GM23338 (cell line): ENCODE measurements at regions not wholly inside any gene's neighbourhood (a gene's known extent, or its start where the extent isn't known, plus 50 kb on each side); places are given as distances from the start of the nearest gene placed in this dataset.

ENCODE experiments used
- ATAC-seq: fragments of 200-7000 bp; cut with Tn5 transposase; 3 replicates; pipeline ENCODE4 v1.9.1; 2020
- DNase-seq: peaks from one replicate; pipeline ENCODE4 v3.0.0-alpha.2; 2015; ENCODE audit warnings: low spot score
- H2AFZ ChIP-seq: fragments of 200-600 bp; sonication (generic); 2 replicates; pipeline ENCODE4 v1.8.0; 2016; ENCODE audit warnings: antibody characterized with exemption, mild to moderate bottlenecking, moderate library complexity
- H3F3A ChIP-seq: fragments of 200-600 bp; sonication (generic); replicated peaks from 2 replicates; pipeline ENCODE4 v1.8.0; 2017; ENCODE audit warnings: antibody characterized with exemption, mixed run types, low read depth
- H3K27ac ChIP-seq: fragments of 200-600 bp; sonication (generic); 2 replicates; pipeline ENCODE4 v1.6.1; 2016; ENCODE audit warnings: low read depth
- H3K27me3 ChIP-seq: fragments of 200-600 bp; sonication (generic); 2 replicates; pipeline ENCODE4 v1.8.0; 2016; ENCODE audit warnings: mild to moderate bottlenecking, mixed run types, moderate library complexity; ENCODE audit not compliant: insufficient read depth
- H3K36me3 ChIP-seq: fragments of 200-600 bp; sonication (generic); 2 replicates; pipeline ENCODE4 v1.8.0; 2016; ENCODE audit warnings: mild to moderate bottlenecking; ENCODE audit not compliant: insufficient read depth
- H3K4me1 ChIP-seq: fragments of 200-600 bp; sonication (generic); 2 replicates; pipeline ENCODE4 v1.8.0; 2016; ENCODE audit warnings: mild to moderate bottlenecking, moderate library complexity; ENCODE audit not compliant: insufficient read depth
- H3K4me2 ChIP-seq: fragments of 200-600 bp; sonication (generic); 2 replicates; pipeline ENCODE4 v1.7.1; 2017; ENCODE audit warnings: mixed run types
- H3K4me3 ChIP-seq: fragments of 200-600 bp; sonication (generic); 2 replicates; pipeline ENCODE4 v1.6.1; 2016; ENCODE audit warnings: mixed run types
- H3K79me2 ChIP-seq: fragments of 200-600 bp; sonication (generic); replicated peaks from 2 replicates; pipeline ENCODE4 v1.8.0; 2017; ENCODE audit warnings: mild to moderate bottlenecking; ENCODE audit not compliant: insufficient read depth
- H3K9me2 ChIP-seq: fragments of 200-600 bp; sonication (generic); 2 replicates; pipeline ENCODE4 v1.8.0; 2017; ENCODE audit not compliant: insufficient read depth
- H4K20me1 ChIP-seq: fragments of 200-600 bp; sonication (generic); replicated peaks from 2 replicates; pipeline ENCODE4 v1.8.0; 2017; ENCODE audit warnings: mild to moderate bottlenecking; ENCODE audit not compliant: insufficient read depth
- H3K27ac Mint-ChIP-seq: 2 replicates; pipeline ENCODE4 v1.8.0; 2020; ENCODE audit warnings: inconsistent platforms, mild to moderate bottlenecking, moderate library complexity, mixed read lengths
- H3K27me3 Mint-ChIP-seq: 3 replicates; pipeline ENCODE4 v1.8.0; 2022; ENCODE audit warnings: low read depth, mild to moderate bottlenecking, moderate library complexity, mixed read lengths, inconsistent platforms; ENCODE audit not compliant: insufficient read depth, poor library complexity
- H3K36me3 Mint-ChIP-seq: 3 replicates; pipeline ENCODE4 v1.8.0; 2021; ENCODE audit warnings: low read depth, mild to moderate bottlenecking, inconsistent platforms, moderate library complexity, mixed read lengths
- H3K4me1 Mint-ChIP-seq: 3 replicates; pipeline ENCODE4 v1.8.0; 2020; ENCODE audit warnings: mild to moderate bottlenecking, inconsistent platforms, mixed read lengths
- H3K4me3 Mint-ChIP-seq: 3 replicates; pipeline ENCODE4 v1.8.0; 2021; ENCODE audit warnings: moderate library complexity, mild to moderate bottlenecking, inconsistent platforms, mixed read lengths
- H3K9me3 Mint-ChIP-seq: 3 replicates; pipeline ENCODE4 v1.8.0; 2020; ENCODE audit warnings: moderate library complexity, mild to moderate bottlenecking, inconsistent platforms, mixed read lengths
- CREB1 ChIP-seq: fragments of 250-450 bp; sonication (Bioruptor Pico); IDR thresholded peaks from 2 replicates; pipeline ENCODE4 v1.5.0; 2020; ENCODE audit warnings: low read depth, mild to moderate bottlenecking, moderate library complexity
- EZH2 ChIP-seq: fragments of 200-600 bp; sonication (generic); IDR thresholded peaks from one replicate; pipeline ENCODE4 v1.8.0; 2017; ENCODE audit warnings: antibody characterized with exemption, mild to moderate bottlenecking, low read depth; ENCODE audit not compliant: unreplicated experiment
- STAT1 ChIP-seq: IDR thresholded peaks from one replicate; pipeline ENCODE4 v1.6.1; 2016; ENCODE audit warnings: antibody characterized with exemption; ENCODE audit not compliant: unreplicated experiment
- ZNF114 ChIP-seq: fragments of 250-450 bp; sonication (Bioruptor Pico); IDR thresholded peaks from 2 replicates; pipeline ENCODE4 v1.5.0; 2020; ENCODE audit warnings: mild to moderate bottlenecking, moderate library complexity
- ZNF331 ChIP-seq: fragments of 250-450 bp; sonication (Bioruptor Pico); IDR thresholded peaks from 2 replicates; pipeline ENCODE4 v1.5.0; 2020; ENCODE audit warnings: low read depth, mild to moderate bottlenecking, moderate library complexity
- TF ChIP-seq, protein P1 (sequence below): fragments of 250-450 bp; sonication (Bioruptor Pico); IDR thresholded peaks from 2 replicates; pipeline ENCODE4 v1.5.0; 2020; ENCODE audit warnings: mild to moderate bottlenecking, moderate library complexity
- TF ChIP-seq, protein P2 (sequence below): IDR thresholded peaks from 2 replicates; pipeline ENCODE4 v1.6.1; 2016; ENCODE audit warnings: antibody characterized with exemption

GRCh38 chr5:60335913-60336312 is 364.1 kb downstream of the DEPDC1B start (continued):
- TF ChIP-seq, protein P1, sequence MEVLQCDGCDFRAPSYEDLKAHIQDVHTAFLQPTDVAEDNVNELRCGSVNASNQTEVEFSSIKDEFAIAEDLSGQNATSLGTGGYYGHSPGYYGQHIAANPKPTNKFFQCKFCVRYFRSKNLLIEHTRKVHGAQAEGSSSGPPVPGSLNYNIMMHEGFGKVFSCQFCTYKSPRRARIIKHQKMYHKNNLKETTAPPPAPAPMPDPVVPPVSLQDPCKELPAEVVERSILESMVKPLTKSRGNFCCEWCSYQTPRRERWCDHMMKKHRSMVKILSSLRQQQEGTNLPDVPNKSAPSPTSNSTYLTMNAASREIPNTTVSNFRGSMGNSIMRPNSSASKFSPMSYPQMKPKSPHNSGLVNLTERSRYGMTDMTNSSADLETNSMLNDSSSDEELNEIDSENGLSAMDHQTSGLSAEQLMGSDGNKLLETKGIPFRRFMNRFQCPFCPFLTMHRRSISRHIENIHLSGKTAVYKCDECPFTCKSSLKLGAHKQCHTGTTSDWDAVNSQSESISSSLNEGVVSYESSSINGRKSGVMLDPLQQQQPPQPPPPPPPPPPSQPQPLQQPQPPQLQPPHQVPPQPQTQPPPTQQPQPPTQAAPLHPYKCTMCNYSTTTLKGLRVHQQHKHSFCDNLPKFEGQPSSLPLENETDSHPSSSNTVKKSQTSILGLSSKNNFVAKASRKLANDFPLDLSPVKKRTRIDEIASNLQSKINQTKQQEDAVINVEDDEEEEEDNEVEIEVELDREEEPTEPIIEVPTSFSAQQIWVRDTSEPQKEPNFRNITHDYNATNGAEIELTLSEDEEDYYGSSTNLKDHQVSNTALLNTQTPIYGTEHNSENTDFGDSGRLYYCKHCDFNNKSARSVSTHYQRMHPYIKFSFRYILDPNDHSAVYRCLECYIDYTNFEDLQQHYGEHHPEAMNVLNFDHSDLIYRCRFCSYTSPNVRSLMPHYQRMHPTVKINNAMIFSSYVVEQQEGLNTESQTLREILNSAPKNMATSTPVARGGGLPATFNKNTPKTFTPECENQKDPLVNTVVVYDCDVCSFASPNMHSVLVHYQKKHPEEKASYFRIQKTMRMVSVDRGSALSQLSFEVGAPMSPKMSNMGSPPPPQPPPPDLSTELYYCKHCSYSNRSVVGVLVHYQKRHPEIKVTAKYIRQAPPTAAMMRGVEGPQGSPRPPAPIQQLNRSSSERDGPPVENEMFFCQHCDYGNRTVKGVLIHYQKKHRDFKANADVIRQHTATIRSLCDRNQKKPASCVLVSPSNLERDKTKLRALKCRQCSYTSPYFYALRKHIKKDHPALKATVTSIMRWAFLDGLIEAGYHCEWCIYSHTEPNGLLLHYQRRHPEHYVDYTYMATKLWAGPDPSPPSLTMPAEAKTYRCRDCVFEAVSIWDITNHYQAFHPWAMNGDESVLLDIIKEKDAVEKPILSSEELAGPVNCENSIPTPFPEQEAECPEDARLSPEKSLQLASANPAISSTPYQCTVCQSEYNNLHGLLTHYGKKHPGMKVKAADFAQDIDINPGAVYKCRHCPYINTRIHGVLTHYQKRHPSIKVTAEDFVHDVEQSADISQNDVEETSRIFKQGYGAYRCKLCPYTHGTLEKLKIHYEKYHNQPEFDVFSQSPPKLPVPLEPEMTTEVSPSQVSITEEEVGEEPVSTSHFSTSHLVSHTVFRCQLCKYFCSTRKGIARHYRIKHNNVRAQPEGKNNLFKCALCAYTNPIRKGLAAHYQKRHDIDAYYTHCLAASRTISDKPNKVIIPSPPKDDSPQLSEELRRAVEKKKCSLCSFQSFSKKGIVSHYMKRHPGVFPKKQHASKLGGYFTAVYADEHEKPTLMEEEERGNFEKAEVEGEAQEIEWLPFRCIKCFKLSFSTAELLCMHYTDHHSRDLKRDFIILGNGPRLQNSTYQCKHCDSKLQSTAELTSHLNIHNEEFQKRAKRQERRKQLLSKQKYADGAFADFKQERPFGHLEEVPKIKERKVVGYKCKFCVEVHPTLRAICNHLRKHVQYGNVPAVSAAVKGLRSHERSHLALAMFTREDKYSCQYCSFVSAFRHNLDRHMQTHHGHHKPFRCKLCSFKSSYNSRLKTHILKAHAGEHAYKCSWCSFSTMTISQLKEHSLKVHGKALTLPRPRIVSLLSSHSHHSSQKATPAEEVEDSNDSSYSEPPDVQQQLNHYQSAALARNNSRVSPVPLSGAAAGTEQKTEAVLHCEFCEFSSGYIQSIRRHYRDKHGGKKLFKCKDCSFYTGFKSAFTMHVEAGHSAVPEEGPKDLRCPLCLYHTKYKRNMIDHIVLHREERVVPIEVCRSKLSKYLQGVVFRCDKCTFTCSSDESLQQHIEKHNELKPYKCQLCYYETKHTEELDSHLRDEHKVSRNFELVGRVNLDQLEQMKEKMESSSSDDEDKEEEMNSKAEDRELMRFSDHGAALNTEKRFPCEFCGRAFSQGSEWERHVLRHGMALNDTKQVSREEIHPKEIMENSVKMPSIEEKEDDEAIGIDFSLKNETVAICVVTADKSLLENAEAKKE, result no peak
- TF ChIP-seq EZH2 (no peak), CREB1 (no peak)

GRCh38 chr5:60334281-60334713 is 365.7 kb downstream of the DEPDC1B start:
- no peaks in the 10 kb centered on the region for H4K20me1 ChIP-seq
- H3K79me2 ChIP-seq, result no peaks in the 10 kb centered on the region
- Mint-ChIP-seq H3K27ac (no peak overlapping the region), H3K4me3 (no peak overlapping the region), H3K4me1 (peaks cover 4% of the 10 kb centered on the region; the same call in 2 of the 3 replicates), H3K27me3 (no peaks in the 10 kb centered on the region), H3K36me3 (no peaks in the 10 kb centered on the region), H3K9me3 (no peaks in the 10 kb centered on the region)
- ATAC-seq (no peak), DNase-seq (no peak)
- H3K9me2 ChIP-seq, result no peaks in the 10 kb centered on the region
- no peaks in the 10 kb centered on the region for H3K36me3 ChIP-seq
- no peaks in the 10 kb centered on the region for H3K4me1 ChIP-seq
- no peak overlapping the region for H3K4me3 ChIP-seq
- H3F3A ChIP-seq, result no peaks in the 10 kb centered on the region
- H3K27me3 ChIP-seq, result no peaks in the 10 kb centered on the region
- H2AFZ ChIP-seq, result no peak overlapping the region
- no peak overlapping the region for H3K27ac ChIP-seq
- H3K4me2 ChIP-seq, result no peak overlapping the region
- TF ChIP-seq ZNF331 (CRISPR knock-in tag), result no peak
- TF ChIP-seq, protein P1, result no peak
- no peak for TF ChIP-seq ZNF114 (CRISPR knock-in tag)
- TF ChIP-seq STAT1, result no peak
- TF ChIP-seq, protein P2, sequence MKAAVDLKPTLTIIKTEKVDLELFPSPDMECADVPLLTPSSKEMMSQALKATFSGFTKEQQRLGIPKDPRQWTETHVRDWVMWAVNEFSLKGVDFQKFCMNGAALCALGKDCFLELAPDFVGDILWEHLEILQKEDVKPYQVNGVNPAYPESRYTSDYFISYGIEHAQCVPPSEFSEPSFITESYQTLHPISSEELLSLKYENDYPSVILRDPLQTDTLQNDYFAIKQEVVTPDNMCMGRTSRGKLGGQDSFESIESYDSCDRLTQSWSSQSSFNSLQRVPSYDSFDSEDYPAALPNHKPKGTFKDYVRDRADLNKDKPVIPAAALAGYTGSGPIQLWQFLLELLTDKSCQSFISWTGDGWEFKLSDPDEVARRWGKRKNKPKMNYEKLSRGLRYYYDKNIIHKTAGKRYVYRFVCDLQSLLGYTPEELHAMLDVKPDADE, result no peak
